ENCODE measurements at regions not wholly inside any gene's neighbourhood (a gene's known extent, or its start where the extent isn't known, plus 50 kb on each side); places are given as distances from the start of the nearest gene placed in this dataset.

DNA sequence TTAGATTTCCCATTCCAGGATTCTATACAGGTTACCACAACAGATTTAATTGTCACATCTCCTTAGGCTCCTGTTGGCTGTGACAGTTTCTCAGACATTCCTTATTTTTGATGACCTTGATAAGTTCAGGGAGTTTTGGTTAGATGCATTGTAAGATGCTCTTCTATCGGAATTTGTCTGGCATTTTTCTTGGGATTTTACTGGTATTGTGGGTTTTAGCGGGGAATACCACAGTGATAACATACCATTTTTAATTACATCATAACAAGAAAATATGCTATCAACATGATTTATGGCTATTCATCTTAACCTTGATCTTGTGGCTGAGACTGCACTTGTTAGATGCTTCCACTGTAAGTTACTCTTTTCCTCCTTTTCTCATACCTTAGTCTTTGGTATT lies 217.5 kb upstream of the PPFIA2 start (continued):
- TF ChIP-seq, protein P1, sequence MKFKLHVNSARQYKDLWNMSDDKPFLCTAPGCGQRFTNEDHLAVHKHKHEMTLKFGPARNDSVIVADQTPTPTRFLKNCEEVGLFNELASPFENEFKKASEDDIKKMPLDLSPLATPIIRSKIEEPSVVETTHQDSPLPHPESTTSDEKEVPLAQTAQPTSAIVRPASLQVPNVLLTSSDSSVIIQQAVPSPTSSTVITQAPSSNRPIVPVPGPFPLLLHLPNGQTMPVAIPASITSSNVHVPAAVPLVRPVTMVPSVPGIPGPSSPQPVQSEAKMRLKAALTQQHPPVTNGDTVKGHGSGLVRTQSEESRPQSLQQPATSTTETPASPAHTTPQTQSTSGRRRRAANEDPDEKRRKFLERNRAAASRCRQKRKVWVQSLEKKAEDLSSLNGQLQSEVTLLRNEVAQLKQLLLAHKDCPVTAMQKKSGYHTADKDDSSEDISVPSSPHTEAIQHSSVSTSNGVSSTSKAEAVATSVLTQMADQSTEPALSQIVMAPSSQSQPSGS (CRISPR knock-in tag; IDR thresholded peaks at IDR 0.05; ENCODE audit: borderline replicate concordance, low read depth), result no peak

DNA sequence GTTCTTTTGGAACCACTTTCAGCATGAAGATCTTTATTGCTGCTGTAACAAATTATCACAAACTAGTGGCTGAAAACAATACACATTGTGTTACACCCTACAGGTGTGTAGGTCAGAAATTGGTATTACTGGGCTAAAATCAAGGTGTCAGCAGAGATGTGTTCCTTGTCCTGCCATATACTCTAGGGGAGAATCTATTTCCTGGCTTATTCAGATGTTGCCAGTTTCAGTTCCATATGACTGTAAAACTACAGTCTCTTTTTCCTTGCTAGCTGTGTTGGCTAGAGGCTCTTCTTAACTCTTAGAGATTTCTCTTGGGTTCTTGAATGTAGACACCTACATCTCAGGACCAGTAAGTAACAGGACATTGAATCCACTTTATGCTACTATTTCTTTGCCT lies 215.6 kb upstream of the PPFIA2 start:
- peaks cover 16% of the 10 kb centered on the region for H3K4me1 Mint-ChIP-seq
- ChIA-PET CTCF (no interaction called here), POLR2A (interaction anchor here (1.0 kb wide), 1 partner anchor 26 kb away, joined by 3 read pairs; no protein-coding TSS in a partner anchor)
- no peaks in the 10 kb centered on the region for H3K27me3 Mint-ChIP-seq (ENCODE audit: low read depth)
- no peak overlapping the region for H3K4me3 Mint-ChIP-seq
- DNase-seq (ENCODE audit: low spot score), result no peak
- peak; percentile 46; the same call in 1 of the 2 replicates for ATAC-seq
- H3K27ac Mint-ChIP-seq, result no peak overlapping the region
- H3K9me3 Mint-ChIP-seq, result peaks cover 23% of the 10 kb centered on the region
- TF ChIP-seq OVOL2 (CRISPR knock-in tag; IDR thresholded peaks at IDR 0.05; ENCODE audit: borderline replicate concordance), result no peak
- no peak for TF ChIP-seq ZNF138 (CRISPR knock-in tag; conservative IDR thresholded peaks at IDR 0.05)
- TF ChIP-seq, protein P2, sequence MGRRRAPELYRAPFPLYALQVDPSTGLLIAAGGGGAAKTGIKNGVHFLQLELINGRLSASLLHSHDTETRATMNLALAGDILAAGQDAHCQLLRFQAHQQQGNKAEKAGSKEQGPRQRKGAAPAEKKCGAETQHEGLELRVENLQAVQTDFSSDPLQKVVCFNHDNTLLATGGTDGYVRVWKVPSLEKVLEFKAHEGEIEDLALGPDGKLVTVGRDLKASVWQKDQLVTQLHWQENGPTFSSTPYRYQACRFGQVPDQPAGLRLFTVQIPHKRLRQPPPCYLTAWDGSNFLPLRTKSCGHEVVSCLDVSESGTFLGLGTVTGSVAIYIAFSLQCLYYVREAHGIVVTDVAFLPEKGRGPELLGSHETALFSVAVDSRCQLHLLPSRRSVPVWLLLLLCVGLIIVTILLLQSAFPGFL (CRISPR knock-in tag; IDR thresholded peaks at IDR 0.05; ENCODE audit: borderline replicate concordance), result no peak
- no peak for TF ChIP-seq IRF2 (CRISPR knock-in tag; IDR thresholded peaks at IDR 0.05; ENCODE audit: borderline replicate concordance, low read depth)
- TF ChIP-seq, protein P3, sequence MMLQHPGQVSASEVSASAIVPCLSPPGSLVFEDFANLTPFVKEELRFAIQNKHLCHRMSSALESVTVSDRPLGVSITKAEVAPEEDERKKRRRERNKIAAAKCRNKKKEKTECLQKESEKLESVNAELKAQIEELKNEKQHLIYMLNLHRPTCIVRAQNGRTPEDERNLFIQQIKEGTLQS (CRISPR knock-in tag; conservative IDR thresholded peaks at IDR 0.05), result no peak
- TF ChIP-seq HMGA2 (CRISPR knock-in tag; IDR thresholded peaks at IDR 0.05), result no peak
- TF ChIP-seq, protein P1 (CRISPR knock-in tag; IDR thresholded peaks at IDR 0.05; ENCODE audit: borderline replicate concordance, low read depth), result no peak
- TF ChIP-seq, protein P4, sequence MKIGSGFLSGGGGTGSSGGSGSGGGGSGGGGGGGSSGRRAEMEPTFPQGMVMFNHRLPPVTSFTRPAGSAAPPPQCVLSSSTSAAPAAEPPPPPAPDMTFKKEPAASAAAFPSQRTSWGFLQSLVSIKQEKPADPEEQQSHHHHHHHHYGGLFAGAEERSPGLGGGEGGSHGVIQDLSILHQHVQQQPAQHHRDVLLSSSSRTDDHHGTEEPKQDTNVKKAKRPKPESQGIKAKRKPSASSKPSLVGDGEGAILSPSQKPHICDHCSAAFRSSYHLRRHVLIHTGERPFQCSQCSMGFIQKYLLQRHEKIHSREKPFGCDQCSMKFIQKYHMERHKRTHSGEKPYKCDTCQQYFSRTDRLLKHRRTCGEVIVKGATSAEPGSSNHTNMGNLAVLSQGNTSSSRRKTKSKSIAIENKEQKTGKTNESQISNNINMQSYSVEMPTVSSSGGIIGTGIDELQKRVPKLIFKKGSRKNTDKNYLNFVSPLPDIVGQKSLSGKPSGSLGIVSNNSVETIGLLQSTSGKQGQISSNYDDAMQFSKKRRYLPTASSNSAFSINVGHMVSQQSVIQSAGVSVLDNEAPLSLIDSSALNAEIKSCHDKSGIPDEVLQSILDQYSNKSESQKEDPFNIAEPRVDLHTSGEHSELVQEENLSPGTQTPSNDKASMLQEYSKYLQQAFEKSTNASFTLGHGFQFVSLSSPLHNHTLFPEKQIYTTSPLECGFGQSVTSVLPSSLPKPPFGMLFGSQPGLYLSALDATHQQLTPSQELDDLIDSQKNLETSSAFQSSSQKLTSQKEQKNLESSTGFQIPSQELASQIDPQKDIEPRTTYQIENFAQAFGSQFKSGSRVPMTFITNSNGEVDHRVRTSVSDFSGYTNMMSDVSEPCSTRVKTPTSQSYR (CRISPR knock-in tag; IDR thresholded peaks at IDR 0.05), result no peak
- TF ChIP-seq, protein P5, sequence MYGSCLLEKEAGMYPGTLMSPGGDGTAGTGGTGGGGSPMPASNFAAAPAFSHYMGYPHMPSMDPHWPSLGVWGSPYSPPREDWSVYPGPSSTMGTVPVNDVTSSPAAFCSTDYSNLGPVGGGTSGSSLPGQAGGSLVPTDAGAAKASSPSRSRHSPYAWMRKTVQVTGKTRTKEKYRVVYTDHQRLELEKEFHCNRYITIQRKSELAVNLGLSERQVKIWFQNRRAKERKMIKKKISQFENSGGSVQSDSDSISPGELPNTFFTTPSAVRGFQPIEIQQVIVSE (CRISPR knock-in tag; IDR thresholded peaks at IDR 0.05; ENCODE audit: borderline replicate concordance), result no peak
- no peak for TF ChIP-seq FOXK1 (CRISPR knock-in tag; IDR thresholded peaks at IDR 0.05)
- TF ChIP-seq, protein P6, sequence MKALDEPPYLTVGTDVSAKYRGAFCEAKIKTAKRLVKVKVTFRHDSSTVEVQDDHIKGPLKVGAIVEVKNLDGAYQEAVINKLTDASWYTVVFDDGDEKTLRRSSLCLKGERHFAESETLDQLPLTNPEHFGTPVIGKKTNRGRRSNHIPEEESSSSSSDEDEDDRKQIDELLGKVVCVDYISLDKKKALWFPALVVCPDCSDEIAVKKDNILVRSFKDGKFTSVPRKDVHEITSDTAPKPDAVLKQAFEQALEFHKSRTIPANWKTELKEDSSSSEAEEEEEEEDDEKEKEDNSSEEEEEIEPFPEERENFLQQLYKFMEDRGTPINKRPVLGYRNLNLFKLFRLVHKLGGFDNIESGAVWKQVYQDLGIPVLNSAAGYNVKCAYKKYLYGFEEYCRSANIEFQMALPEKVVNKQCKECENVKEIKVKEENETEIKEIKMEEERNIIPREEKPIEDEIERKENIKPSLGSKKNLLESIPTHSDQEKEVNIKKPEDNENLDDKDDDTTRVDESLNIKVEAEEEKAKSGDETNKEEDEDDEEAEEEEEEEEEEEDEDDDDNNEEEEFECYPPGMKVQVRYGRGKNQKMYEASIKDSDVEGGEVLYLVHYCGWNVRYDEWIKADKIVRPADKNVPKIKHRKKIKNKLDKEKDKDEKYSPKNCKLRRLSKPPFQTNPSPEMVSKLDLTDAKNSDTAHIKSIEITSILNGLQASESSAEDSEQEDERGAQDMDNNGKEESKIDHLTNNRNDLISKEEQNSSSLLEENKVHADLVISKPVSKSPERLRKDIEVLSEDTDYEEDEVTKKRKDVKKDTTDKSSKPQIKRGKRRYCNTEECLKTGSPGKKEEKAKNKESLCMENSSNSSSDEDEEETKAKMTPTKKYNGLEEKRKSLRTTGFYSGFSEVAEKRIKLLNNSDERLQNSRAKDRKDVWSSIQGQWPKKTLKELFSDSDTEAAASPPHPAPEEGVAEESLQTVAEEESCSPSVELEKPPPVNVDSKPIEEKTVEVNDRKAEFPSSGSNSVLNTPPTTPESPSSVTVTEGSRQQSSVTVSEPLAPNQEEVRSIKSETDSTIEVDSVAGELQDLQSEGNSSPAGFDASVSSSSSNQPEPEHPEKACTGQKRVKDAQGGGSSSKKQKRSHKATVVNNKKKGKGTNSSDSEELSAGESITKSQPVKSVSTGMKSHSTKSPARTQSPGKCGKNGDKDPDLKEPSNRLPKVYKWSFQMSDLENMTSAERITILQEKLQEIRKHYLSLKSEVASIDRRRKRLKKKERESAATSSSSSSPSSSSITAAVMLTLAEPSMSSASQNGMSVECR (CRISPR knock-in tag; IDR thresholded peaks at IDR 0.05; ENCODE audit: borderline replicate concordance), result no peak
- peaks cover 7% of the 10 kb centered on the region; the same call in 1 of the 2 replicates for H3K36me3 Mint-ChIP-seq
